B cell (primary cell): ENCODE measurements at regions not wholly inside any gene's neighbourhood (a gene's known extent, or its start where the extent isn't known, plus 50 kb on each side); places are given as distances from the start of the nearest gene placed in this dataset.

Source experiments
- ATAC-seq: fragments of 200-7000 bp; cut with Tn5 transposase; one replicate; pipeline ENCODE4 v1.10.0; 2021; ENCODE audit warnings: low read depth, mild to moderate bottlenecking, moderate number of reproducible peaks, moderate library complexity
- CTCF ChIA-PET: fragments of 350-600 bp; sonication (Branson Sonifier 250); formaldehyde crosslinking; loops from one replicate; lab custom pipeline; 2021; ENCODE audit warnings: antibody characterized with exemption, inconsistent platforms; lab: Charles Lee
- POLR2A ChIA-PET: fragments of 350-600 bp; sonication (Branson Sonifier 250); formaldehyde crosslinking; loops from one replicate; lab custom pipeline; 2021; ENCODE audit warnings: antibody characterized with exemption; lab: Charles Lee
- DNase-seq: peaks from one replicate; pipeline ENCODE4 v3.0.0; 2013
- H2AFZ ChIP-seq: 2 replicates; pipeline ENCODE4 v1.6.1; 2012; ENCODE audit warnings: mild to moderate bottlenecking, low read depth, low read length; ENCODE audit not compliant: insufficient read depth, poor library complexity, severe bottlenecking
- H3K27ac ChIP-seq, 2 donors: 1 replicate in 1 of 2; 2 replicates in 1 of 2; pipeline ENCODE4 v1.5.1; 2012 to 2013; ENCODE audit warnings: low read length in 2 of 2, mild to moderate bottlenecking in 2 of 2, moderate library complexity in 1 of 2
- H3K27me3 ChIP-seq, 4 experiments: fragments of 200-600 bp in 1 of 4; sonication (generic) in 1 of 4; replicated peaks in 1 of 4; 1 replicate in 2 of 4; 2 replicates in 2 of 4; pipeline versions ENCODE4 v1.6.1 to v1.7.0; 2013 to 2016; ENCODE audit warnings: low read length in 3 of 4, mild to moderate bottlenecking in 2 of 4, mixed read lengths in 1 of 4, moderate library complexity in 1 of 4; ENCODE audit not compliant: insufficient read depth in 4 of 4, control insufficient read depth in 3 of 4; ENCODE audit errors: control extremely low read depth in 1 of 4
- H3K36me3 ChIP-seq, 2 experiments: replicated peaks in 1 of 2; 1 replicate in 1 of 2; 2 replicates in 1 of 2; pipeline versions ENCODE4 v1.6.1 to v1.7.1; 2013; ENCODE audit warnings: low read length in 1 of 2; ENCODE audit not compliant: insufficient read depth in 2 of 2, control insufficient read depth in 1 of 2; ENCODE audit errors: control extremely low read depth in 1 of 2, extremely low read depth in 1 of 2
- H3K4me1 ChIP-seq, 2 donors: fragments of 200-600 bp in 1 of 2; sonication (generic) in 1 of 2; 1 replicate in 1 of 2; 2 replicates in 1 of 2; pipeline versions ENCODE4 v1.5.1 to v1.6.1; 2013 to 2017; ENCODE audit warnings: low read length in 2 of 2; ENCODE audit not compliant: control insufficient read depth in 2 of 2, insufficient read depth in 2 of 2
- H3K4me2 ChIP-seq: replicated peaks from 2 replicates; pipeline ENCODE3; 2012; ENCODE audit warnings: mild to moderate bottlenecking, low read depth, low read length; ENCODE audit not compliant: poor library complexity, severe bottlenecking
- H3K4me3 ChIP-seq, 5 experiments: fragments of 200-600 bp in 1 of 5; sonication (generic) in 1 of 5; 1 replicate in 3 of 5; 2 replicates in 2 of 5; pipeline versions ENCODE4 v1.5.1 to v1.7.0; 2011 to 2016; ENCODE audit warnings: low read length in 4 of 5, mild to moderate bottlenecking in 4 of 5, low read depth in 2 of 5, control low read depth in 1 of 5, moderate library complexity in 1 of 5; ENCODE audit not compliant: insufficient read depth in 1 of 5; ENCODE audit errors: control extremely low read depth in 1 of 5, extremely low read depth in 1 of 5
- H3K79me2 ChIP-seq: fragments of 200-600 bp; sonication (generic); one replicate; pipeline ENCODE4 v1.6.0; 2016; ENCODE audit warnings: low read length; ENCODE audit not compliant: control insufficient read depth, insufficient read depth
- H3K9ac ChIP-seq: fragments of 200-600 bp; sonication (generic); 2 replicates; pipeline ENCODE4 v1.6.1; 2017; ENCODE audit warnings: mild to moderate bottlenecking, low read length, moderate library complexity
- H3K9me3 ChIP-seq, 3 donors: one replicate each; pipeline versions ENCODE4 v1.6.1 to v1.7.1; 2013; ENCODE audit warnings: low read length in 2 of 3; ENCODE audit not compliant: control insufficient read depth in 2 of 3, insufficient read depth in 1 of 3; ENCODE audit errors: control extremely low read depth in 1 of 3
- H4K20me1 ChIP-seq: 2 replicates; pipeline ENCODE4 v1.6.0; 2012; ENCODE audit warnings: mild to moderate bottlenecking, low read length; ENCODE audit not compliant: insufficient read depth, control insufficient read depth, poor library complexity, severe bottlenecking
- H3K27ac Mint-ChIP-seq: one replicate; pipeline ENCODE4 v1.8.0; 2021; ENCODE audit warnings: mixed read lengths
- H3K27me3 Mint-ChIP-seq: one replicate; pipeline ENCODE4 v1.8.0; 2021; ENCODE audit warnings: mixed read lengths
- H3K4me1 Mint-ChIP-seq: one replicate; pipeline ENCODE4 v1.8.0; 2021; ENCODE audit warnings: mixed read lengths
- H3K4me3 Mint-ChIP-seq: one replicate; pipeline ENCODE4 v1.8.0; 2021; ENCODE audit warnings: mixed read lengths
- H3K9me3 Mint-ChIP-seq: one replicate; pipeline ENCODE4 v1.8.0; 2022; ENCODE audit warnings: mixed read lengths; ENCODE audit not compliant: insufficient read depth
- CTCF ChIP-seq: fragments of 200-600 bp; IDR thresholded peaks from one replicate; pipeline ENCODE4 v1.8.0; 2022; ENCODE audit warnings: antibody characterized with exemption, mild to moderate bottlenecking
- EZH2 ChIP-seq: IDR thresholded peaks from 2 replicates; pipeline ENCODE4 v1.6.1; 2012; ENCODE audit warnings: borderline replicate concordance, low read depth, mild to moderate bottlenecking, moderate library complexity, low read length; ENCODE audit not compliant: insufficient read depth, poor library complexity, severe bottlenecking
- WGBS: methylation state at CpG from one replicate; pipeline ENCODE4 v1.1.5; 2013; ENCODE audit warnings: missing lambda C conversion rate; ENCODE audit not compliant: insufficient coverage; 5-methylcytosine and 5-hydroxymethylcytosine counted together
- intact Hi-C: fragments of 100-400 bp; cut with micrococcal nuclease; formaldehyde crosslinking; loops from one replicate; pipeline ENCODE4 v1.10.0; 2022

- Mint-ChIP-seq H3K4me3 (no peak overlapping the region), H3K27me3 (peaks cover 8% of the 10 kb centered on the region), H3K4me1 (no peaks in the 10 kb centered on the region), H3K9me3 (no peaks in the 10 kb centered on the region), H3K27ac (no peak overlapping the region)
- intact Hi-C loops, result no loop called here
- no peak overlapping the region for H3K9ac ChIP-seq
- WGBS, result 78% methylated on average over 1 of the region's 1 CpG
- H3K4me1 ChIP-seq, result no peaks in the 10 kb centered on the region
- no peaks in the 10 kb centered on the region for H3K79me2 ChIP-seq
- no peaks in the 10 kb centered on the region for H4K20me1 ChIP-seq
- POLR2A ChIA-PET, result no interaction called here
- H3K4me2 ChIP-seq, result no peak overlapping the region
- CTCF ChIA-PET, result no interaction called here
- no peaks in the 10 kb centered on the region for H3K9me3 ChIP-seq
- no peak overlapping the region for H3K27ac ChIP-seq
- TF ChIP-seq CTCF, result no peak
- TF ChIP-seq EZH2, result no peak
- no peak overlapping the region for H3K4me3 ChIP-seq
- no peak for DNase-seq
- H3K27me3 ChIP-seq, result no peaks in the 10 kb centered on the region
- ATAC-seq, result no peak
- no peak overlapping the region for H2AFZ ChIP-seq
- no peaks in the 10 kb centered on the region for H3K36me3 ChIP-seq
Measured at GRCh38 chr2:175393851-175394250, 212.3 kb upstream of the ATP5MC3 start.

GRCh38 chr2:175383286-175383685 is 201.8 kb upstream of the ATP5MC3 start:
- Histone ChIP-seq H3K4me3 (no peak overlapping the region), H3K79me2 (no peaks in the 10 kb centered on the region), H3K27me3 (no peaks in the 10 kb centered on the region), H3K4me2 (no peak overlapping the region), H4K20me1 (no peaks in the 10 kb centered on the region), H3K36me3 (no peaks in the 10 kb centered on the region), H3K27ac (no peak overlapping the region), H3K9me3 (peaks cover 0 to 10% (median 9%) of the 10 kb centered on the region in 3 donors), H2AFZ (no peak overlapping the region), H3K9ac (no peak overlapping the region), H3K4me1 (no peaks in the 10 kb centered on the region)
- no peak for DNase-seq
- peaks cover 16% of the 10 kb centered on the region for H3K9me3 Mint-ChIP-seq
- no peak overlapping the region for H3K27ac Mint-ChIP-seq
- no peak for ATAC-seq
- no peak for TF ChIP-seq EZH2
- TF ChIP-seq CTCF, result no peak
- ChIA-PET POLR2A (no interaction called here), CTCF (no interaction called here)
- H3K4me3 Mint-ChIP-seq, result no peak overlapping the region
- intact Hi-C loops, result no loop called here
- peaks cover 4% of the 10 kb centered on the region for H3K27me3 Mint-ChIP-seq
- WGBS, result 0% methylated on average over 1 of the region's 2 CpGs
- H3K4me1 Mint-ChIP-seq, result no peaks in the 10 kb centered on the region
